DND-41 (cell line): ENCODE measurements at regions not wholly inside any gene's neighbourhood (a gene's known extent, or its start where the extent isn't known, plus 50 kb on each side); places are given as distances from the start of the nearest gene placed in this dataset.

Experiments
- ATAC-seq: fragments of 200-7000 bp; cut with Tn5 transposase; 3 replicates; pipeline ENCODE4 v1.9.1; 2021; ENCODE audit warnings: low read depth; ENCODE audit not compliant: insufficient read depth
- DNase-seq: peaks from one replicate; pipeline ENCODE4 v3.0.0-alpha.2; 2020
- H2AFZ ChIP-seq: 2 replicates; pipeline ENCODE4 v1.6.0; 2012; ENCODE audit warnings: low read depth, low read length
- H3K27ac ChIP-seq: 2 replicates; pipeline ENCODE4 v1.5.1; 2012; ENCODE audit warnings: low read length, inconsistent platforms
- H3K27me3 ChIP-seq: fragments of 200-600 bp; sonication (generic); 2 replicates; pipeline ENCODE4 v1.6.0; 2012; ENCODE audit warnings: low read length, mild to moderate bottlenecking, inconsistent platforms; ENCODE audit not compliant: insufficient read depth, poor library complexity
- H3K36me3 ChIP-seq: 2 replicates; pipeline ENCODE4 v1.5.1; 2012; ENCODE audit warnings: low read length, inconsistent platforms; ENCODE audit not compliant: insufficient read depth
- H3K4me1 ChIP-seq: 2 replicates; pipeline ENCODE4 v1.5.1; 2012; ENCODE audit warnings: mild to moderate bottlenecking, low read length; ENCODE audit not compliant: insufficient read depth
- H3K4me2 ChIP-seq: 2 replicates; pipeline ENCODE4 v1.6.0; 2012; ENCODE audit warnings: mild to moderate bottlenecking, moderate library complexity, low read length, inconsistent platforms; ENCODE audit not compliant: insufficient read depth
- H3K4me3 ChIP-seq, 2 experiments: fragments of 200-600 bp in 1 of 2; shearing (Covaris generic) in 1 of 2; 2 replicates each; pipeline ENCODE4 v1.5.1; 2012 to 2016; ENCODE audit warnings: inconsistent platforms in 2 of 2, low read length in 2 of 2, mild to moderate bottlenecking in 2 of 2, low read depth in 1 of 2, moderate library complexity in 1 of 2
- H3K79me2 ChIP-seq: 2 replicates; pipeline ENCODE4 v1.6.0; 2012; ENCODE audit warnings: low read length, inconsistent platforms; ENCODE audit not compliant: insufficient read depth
- H3K9ac ChIP-seq: 2 replicates; pipeline ENCODE4 v1.6.0; 2012; ENCODE audit warnings: low read depth, mild to moderate bottlenecking, inconsistent platforms, low read length, moderate library complexity
- H3K9me3 ChIP-seq: 2 replicates; pipeline ENCODE4 v1.5.1; 2012; ENCODE audit warnings: low read length, moderate library complexity, mild to moderate bottlenecking, inconsistent platforms; ENCODE audit not compliant: insufficient read depth, severe bottlenecking
- H4K20me1 ChIP-seq: 2 replicates; pipeline ENCODE4 v1.6.0; 2012; ENCODE audit warnings: low read length; ENCODE audit not compliant: insufficient read depth
- CTCF ChIP-seq: IDR thresholded peaks from 2 replicates; pipeline ENCODE4 v1.5.1; 2012; ENCODE audit warnings: borderline replicate concordance, low read length, moderate library complexity, mild to moderate bottlenecking; ENCODE audit not compliant: poor library complexity, severe bottlenecking; ENCODE audit errors: extremely low read depth
- EZH2 ChIP-seq: IDR thresholded peaks from 3 replicates; pipeline ENCODE4 v1.6.1; 2012; ENCODE audit warnings: borderline replicate concordance, low read depth, mild to moderate bottlenecking, moderate library complexity, low read length, inconsistent platforms; ENCODE audit not compliant: severe bottlenecking

- Histone ChIP-seq H3K27me3 (no peaks in the 10 kb centered on the region), H2AFZ (no peak overlapping the region), H3K9me3 (peaks cover 4% of the 10 kb centered on the region), H3K4me3 (no peak overlapping the region), H3K9ac (no peak overlapping the region), H3K27ac (no peak overlapping the region), H3K79me2 (no peaks in the 10 kb centered on the region), H3K4me1 (no peaks in the 10 kb centered on the region), H3K4me2 (no peak overlapping the region), H4K20me1 (no peaks in the 10 kb centered on the region), H3K36me3 (no peaks in the 10 kb centered on the region)
- DNase-seq (no peak), ATAC-seq (no peak)
- no peak for TF ChIP-seq EZH2
- no peak for TF ChIP-seq CTCF
Observed at GRCh38 chr20:22667198-22667597, 82.8 kb upstream of the FOXA2 start.

GRCh38 chr20:22672191-22672590, 87.8 kb upstream of the FOXA2 start:
- TF ChIP-seq CTCF (no peak), EZH2 (no peak)
- H3K4me1 ChIP-seq: no peaks in the 10 kb centered on the region
- no peak overlapping the region for H2AFZ ChIP-seq
- ATAC-seq (no peak), DNase-seq (no peak)
- no peak overlapping the region for H3K4me3 ChIP-seq
- H3K4me2 ChIP-seq: no peak overlapping the region
- H3K9ac ChIP-seq: no peak overlapping the region
- no peak overlapping the region for H3K27ac ChIP-seq
- H3K36me3 ChIP-seq: no peaks in the 10 kb centered on the region
- no peaks in the 10 kb centered on the region for H4K20me1 ChIP-seq
- H3K79me2 ChIP-seq: no peaks in the 10 kb centered on the region
- H3K27me3 ChIP-seq: peaks cover 17% of the 10 kb centered on the region
- peaks cover 4% of the 10 kb centered on the region for H3K9me3 ChIP-seq

GRCh38 chr20:22673467-22673866, 89.1 kb upstream of the FOXA2 start:
- Histone ChIP-seq H3K79me2 (no peaks in the 10 kb centered on the region), H3K4me1 (no peaks in the 10 kb centered on the region), H2AFZ (no peak overlapping the region), H3K36me3 (no peaks in the 10 kb centered on the region), H3K27ac (no peak overlapping the region), H3K9me3 (peaks cover 4% of the 10 kb centered on the region), H4K20me1 (no peaks in the 10 kb centered on the region), H3K27me3 (peaks cover 22% of the 10 kb centered on the region), H3K4me2 (no peak overlapping the region), H3K4me3 (no peak overlapping the region), H3K9ac (no peak overlapping the region)
- no peak for TF ChIP-seq EZH2
- TF ChIP-seq CTCF: no peak
- ATAC-seq (no peak), DNase-seq (no peak)

GRCh38 chr20:22675341-22675740, 91.0 kb upstream of the FOXA2 start:
- H3K4me1 ChIP-seq: no peaks in the 10 kb centered on the region
- TF ChIP-seq EZH2 (no peak), CTCF (no peak)
- H2AFZ ChIP-seq: no peak overlapping the region
- peaks cover 30% of the 10 kb centered on the region for H3K27me3 ChIP-seq
- H3K36me3 ChIP-seq: no peaks in the 10 kb centered on the region
- ATAC-seq (no peak), DNase-seq (no peak)
- no peak overlapping the region for H3K4me2 ChIP-seq
- H3K79me2 ChIP-seq: no peaks in the 10 kb centered on the region
- H3K9ac ChIP-seq: no peak overlapping the region
- H4K20me1 ChIP-seq: no peaks in the 10 kb centered on the region
- peaks cover 3% of the 10 kb centered on the region for H3K9me3 ChIP-seq
- H3K4me3 ChIP-seq: no peak overlapping the region
- no peak overlapping the region for H3K27ac ChIP-seq
